Loucy (cell line): ENCODE measurements at regions not wholly inside any gene's neighbourhood (a gene's known extent, or its start where the extent isn't known, plus 50 kb on each side); places are given as distances from the start of the nearest gene placed in this dataset.

Experiments used
- EZH2phosphoT487 ChIP-seq: fragments of 200-600 bp; IDR thresholded peaks from 2 replicates; pipeline ENCODE4 v1.6.1; 2018; ENCODE audit warnings: antibody characterized with exemption, mild to moderate bottlenecking, moderate library complexity, borderline replicate concordance
- TF ChIP-seq, protein P1 (sequence below): fragments of 200-600 bp; sonication (generic); conservative IDR thresholded peaks from 2 replicates; pipeline ENCODE4 v1.5.1; 2014; ENCODE audit warnings: mild to moderate bottlenecking, antibody characterized with exemption, low read length

DNA sequence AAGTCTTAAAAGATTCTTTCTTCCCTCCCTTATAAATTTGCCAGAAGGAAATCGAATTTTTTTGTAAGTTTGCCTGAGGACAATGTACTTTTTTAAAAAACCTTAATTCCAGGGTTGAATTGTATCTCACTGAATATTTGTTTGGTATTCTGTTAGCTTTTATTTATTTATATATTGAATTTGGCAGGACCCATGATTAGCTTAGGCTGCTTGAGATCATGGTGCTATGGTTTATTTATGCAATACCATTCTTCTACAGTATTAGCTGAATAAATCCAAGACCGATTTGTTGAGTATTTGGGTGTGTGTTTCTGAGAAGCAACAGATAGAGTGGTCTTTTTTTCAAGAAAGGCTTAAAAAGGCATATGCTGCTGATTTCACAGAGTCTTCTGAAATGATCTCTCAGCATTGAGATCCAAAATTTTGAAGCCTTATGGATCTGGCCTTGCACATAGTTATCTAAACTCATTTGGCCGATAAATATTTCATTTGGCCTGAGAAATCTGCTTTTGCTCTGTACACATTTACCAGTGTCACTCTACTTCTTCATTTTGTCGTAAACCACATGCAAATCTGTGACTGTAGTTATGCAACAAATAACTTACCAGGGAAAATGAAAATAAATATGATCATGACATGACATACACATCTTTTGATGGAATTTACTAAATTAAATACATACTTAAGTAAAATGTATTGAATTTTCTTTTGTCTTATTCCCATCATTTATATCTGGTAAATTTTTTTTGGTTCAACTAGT lies 265.8 kb upstream of the FLRT2 start:
- TF ChIP-seq, protein P1, sequence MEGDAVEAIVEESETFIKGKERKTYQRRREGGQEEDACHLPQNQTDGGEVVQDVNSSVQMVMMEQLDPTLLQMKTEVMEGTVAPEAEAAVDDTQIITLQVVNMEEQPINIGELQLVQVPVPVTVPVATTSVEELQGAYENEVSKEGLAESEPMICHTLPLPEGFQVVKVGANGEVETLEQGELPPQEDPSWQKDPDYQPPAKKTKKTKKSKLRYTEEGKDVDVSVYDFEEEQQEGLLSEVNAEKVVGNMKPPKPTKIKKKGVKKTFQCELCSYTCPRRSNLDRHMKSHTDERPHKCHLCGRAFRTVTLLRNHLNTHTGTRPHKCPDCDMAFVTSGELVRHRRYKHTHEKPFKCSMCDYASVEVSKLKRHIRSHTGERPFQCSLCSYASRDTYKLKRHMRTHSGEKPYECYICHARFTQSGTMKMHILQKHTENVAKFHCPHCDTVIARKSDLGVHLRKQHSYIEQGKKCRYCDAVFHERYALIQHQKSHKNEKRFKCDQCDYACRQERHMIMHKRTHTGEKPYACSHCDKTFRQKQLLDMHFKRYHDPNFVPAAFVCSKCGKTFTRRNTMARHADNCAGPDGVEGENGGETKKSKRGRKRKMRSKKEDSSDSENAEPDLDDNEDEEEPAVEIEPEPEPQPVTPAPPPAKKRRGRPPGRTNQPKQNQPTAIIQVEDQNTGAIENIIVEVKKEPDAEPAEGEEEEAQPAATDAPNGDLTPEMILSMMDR: no peak
- TF ChIP-seq EZH2phosphoT487: no peak
